ENCODE measurements at regions not wholly inside any gene's neighbourhood (a gene's known extent, or its start where the extent isn't known, plus 50 kb on each side); places are given as distances from the start of the nearest gene placed in this dataset.
"Not testable (repeated sequence)": the region's sequence is repeated elsewhere in the genome, so short reads cannot be mapped to it uniquely, and the experiment has no call there.

- no peak for DNase-seq
These were observed 251.4 kb upstream of the B3GALT2 start for GRCh38 chr1:193437785-193438184.

GRCh38 chr1:193437333-193437732, 250.9 kb upstream of the B3GALT2 start:
- DNase-seq: not testable (repeated sequence)

GRCh38 chr1:193435781-193436180, 249.4 kb upstream of the B3GALT2 start:
- no peak for DNase-seq

GRCh38 chr1:193434319-193434718, 247.9 kb upstream of the B3GALT2 start:
- DNase-seq: no peak

GRCh38 chr1:193433599-193433998, 247.2 kb upstream of the B3GALT2 start:
- DNase-seq: no peak

GRCh38 chr1:193432979-193433587, 246.7 kb upstream of the B3GALT2 start:
- DNase-seq: no peak

- DNase-seq: no peak
These were observed 245.0 kb upstream of the B3GALT2 start for GRCh38 chr1:193431265-193431977.

GRCh38 chr1:193427524-193427923, 241.1 kb upstream of the B3GALT2 start:
- DNase-seq: no peak

- DNase-seq: no peak
These were observed 239.6 kb upstream of the B3GALT2 start for GRCh38 chr1:193426061-193426460.

GRCh38 chr1:193421487-193421886, 235.1 kb upstream of the B3GALT2 start:
- no peak for DNase-seq

GRCh38 chr1:193419295-193419694, 232.9 kb upstream of the B3GALT2 start:
- no peak for DNase-seq

GRCh38 chr1:193418745-193419058, 232.3 kb upstream of the B3GALT2 start:
- no peak for DNase-seq

GRCh38 chr1:193417945-193418744, 231.7 kb upstream of the B3GALT2 start:
- no peak for DNase-seq

GRCh38 chr1:193417403-193417802, 231.0 kb upstream of the B3GALT2 start:
- no peak for DNase-seq

GRCh38 chr1:193416226-193417024, 230.0 kb upstream of the B3GALT2 start:
- DNase-seq: no peak

- no peak for DNase-seq
These were observed 228.8 kb upstream of the B3GALT2 start for GRCh38 chr1:193415256-193415655.

GRCh38 chr1:193413376-193413775, 227.0 kb upstream of the B3GALT2 start:
- no peak for DNase-seq

GRCh38 chr1:193412748-193413147, 226.3 kb upstream of the B3GALT2 start:
- DNase-seq: no peak

GRCh38 chr1:193411714-193412113, 225.3 kb upstream of the B3GALT2 start:
- no peak for DNase-seq

- no peak for DNase-seq
These were observed 224.8 kb upstream of the B3GALT2 start for GRCh38 chr1:193411215-193411614.

- DNase-seq: no peak
These were observed 222.4 kb upstream of the B3GALT2 start for GRCh38 chr1:193408782-193409293.

- no peak for DNase-seq
These were observed 220.5 kb upstream of the B3GALT2 start for GRCh38 chr1:193406901-193407300.

GRCh38 chr1:193404236-193404635, 217.8 kb upstream of the B3GALT2 start:
- no peak for DNase-seq
